ENCODE measurements at regions not wholly inside any gene's neighbourhood (a gene's known extent, or its start where the extent isn't known, plus 50 kb on each side); places are given as distances from the start of the nearest gene placed in this dataset.

DNA sequence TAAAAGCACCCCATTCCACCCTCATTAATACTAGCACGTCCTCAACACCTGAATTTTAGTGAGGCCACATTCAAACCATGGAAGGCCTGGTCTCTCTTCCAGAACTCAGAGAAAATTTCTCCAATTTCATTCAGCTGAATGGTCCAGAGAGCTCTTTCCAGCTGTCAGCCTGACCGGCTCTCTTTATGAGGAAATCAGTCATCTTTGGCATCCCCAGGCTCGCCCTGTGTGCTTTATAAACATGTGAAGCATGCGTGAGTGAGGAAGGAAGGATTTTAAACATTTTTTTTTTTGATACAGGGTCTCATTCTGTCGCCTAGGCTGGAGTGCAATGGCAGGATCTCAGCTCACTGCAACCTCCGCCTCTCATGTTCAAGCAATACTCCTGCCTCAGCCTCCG, 1812.9 kb upstream of the TENM3 start:
- Histone ChIP-seq H3K4me1 (ENCODE audit: insufficient read depth, low read length) (no peaks in the 10 kb centered on the region), H3K9me3 (ENCODE audit: insufficient read depth, low read depth, low read length) (no peaks in the 10 kb centered on the region), H3K27me3 (ENCODE audit: insufficient read depth, low read length) (no peaks in the 10 kb centered on the region), H3K4me3 (ENCODE audit: insufficient read depth, low read depth, low read length) (no peak overlapping the region), H3K4me2 (ENCODE audit: low read length) (no peak overlapping the region), H4K20me1 (ENCODE audit: insufficient read depth, low read length) (no peaks in the 10 kb centered on the region), H3K9ac (ENCODE audit: low read length) (no peak overlapping the region), H3K79me2 (ENCODE audit: insufficient read depth, low read length) (no peaks in the 10 kb centered on the region), H3K27ac (ENCODE audit: low read depth, low read length) (no peak overlapping the region), H3K36me3 (ENCODE audit: insufficient read depth, low read length) (no peaks in the 10 kb centered on the region), H2AFZ (ENCODE audit: low read depth, low read length) (no peak overlapping the region)
- Mint-ChIP-seq H3K4me3 (ENCODE audit: unreplicated experiment) (no peak overlapping the region), H3K4me1 (ENCODE audit: low read depth, unreplicated experiment) (peaks cover 3% of the 10 kb centered on the region), H3K36me3 (ENCODE audit: low read depth, unreplicated experiment) (no peaks in the 10 kb centered on the region), H3K9me3 (ENCODE audit: unreplicated experiment) (no peaks in the 10 kb centered on the region), H3K27ac (ENCODE audit: unreplicated experiment) (no peak overlapping the region), H3K27me3 (ENCODE audit: low read depth, unreplicated experiment) (no peaks in the 10 kb centered on the region)
- no peak for FAIRE-seq
- DNase-seq (ENCODE audit: low read depth), result no peak
- TF ChIP-seq CTCF (IDR thresholded peaks at IDR 0.05; ENCODE audit: insufficient read depth, low read depth, low read length) (no peak), EZH2 (IDR thresholded peaks at IDR 0.05; ENCODE audit: insufficient read depth, low read length) (no peak)

DNA sequence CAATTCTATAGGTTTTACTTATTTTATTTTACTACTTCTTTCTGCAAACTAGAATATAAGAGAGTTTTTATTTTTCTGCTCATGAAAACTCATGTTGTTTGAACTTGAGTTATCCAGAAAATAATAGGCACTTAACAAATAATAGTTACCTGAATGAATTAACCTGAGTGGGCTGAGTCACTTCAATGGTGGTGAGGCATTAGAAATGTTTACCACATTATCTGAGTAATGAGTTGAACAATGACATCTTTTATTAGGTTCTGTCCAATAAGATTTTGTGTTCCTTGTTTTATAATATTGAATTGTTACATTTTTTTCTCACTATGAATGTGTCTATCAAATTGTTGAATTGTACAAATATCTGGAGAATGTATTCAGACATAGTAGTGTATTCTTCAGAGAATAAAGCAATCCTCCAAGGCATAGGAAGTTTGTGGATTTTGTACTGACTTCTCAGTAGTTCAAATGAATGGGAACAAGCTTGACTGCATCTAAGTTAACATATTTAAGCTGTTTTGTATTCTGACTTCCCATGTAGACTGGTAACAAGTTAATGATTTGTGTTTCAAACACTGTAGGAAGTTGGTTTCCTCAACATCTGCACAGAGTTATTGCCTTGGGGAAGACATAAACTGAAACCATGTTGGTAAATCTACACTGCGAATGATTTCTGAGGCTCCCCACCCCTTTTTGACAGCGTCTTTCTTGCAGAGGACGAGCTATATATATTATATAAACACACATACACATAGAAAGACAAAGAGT, 1808.9 kb upstream of the TENM3 start:
- Histone ChIP-seq H2AFZ (ENCODE audit: low read depth, low read length) (no peak overlapping the region), H3K27ac (ENCODE audit: low read depth, low read length) (no peak overlapping the region), H3K4me1 (ENCODE audit: insufficient read depth, low read length) (no peaks in the 10 kb centered on the region), H3K9me3 (ENCODE audit: insufficient read depth, low read depth, low read length) (no peaks in the 10 kb centered on the region), H3K27me3 (ENCODE audit: insufficient read depth, low read length) (no peaks in the 10 kb centered on the region), H3K4me2 (ENCODE audit: low read length) (no peak overlapping the region), H3K79me2 (ENCODE audit: insufficient read depth, low read length) (no peaks in the 10 kb centered on the region), H3K4me3 (ENCODE audit: insufficient read depth, low read depth, low read length) (no peak overlapping the region), H3K9ac (ENCODE audit: low read length) (no peak overlapping the region), H4K20me1 (ENCODE audit: insufficient read depth, low read length) (no peaks in the 10 kb centered on the region), H3K36me3 (ENCODE audit: insufficient read depth, low read length) (no peaks in the 10 kb centered on the region)
- Mint-ChIP-seq H3K36me3 (ENCODE audit: low read depth, unreplicated experiment) (no peaks in the 10 kb centered on the region), H3K4me3 (ENCODE audit: unreplicated experiment) (no peak overlapping the region), H3K9me3 (ENCODE audit: unreplicated experiment) (no peaks in the 10 kb centered on the region), H3K27ac (ENCODE audit: unreplicated experiment) (no peak overlapping the region), H3K4me1 (ENCODE audit: low read depth, unreplicated experiment) (peaks cover 6% of the 10 kb centered on the region), H3K27me3 (ENCODE audit: low read depth, unreplicated experiment) (no peaks in the 10 kb centered on the region)
- TF ChIP-seq EZH2 (IDR thresholded peaks at IDR 0.05; ENCODE audit: insufficient read depth, low read length), result no peak
- no peak for TF ChIP-seq CTCF (IDR thresholded peaks at IDR 0.05; ENCODE audit: insufficient read depth, low read depth, low read length)
- DNase-seq (ENCODE audit: low read depth) (no peak), FAIRE-seq (no peak)

- Histone ChIP-seq H2AFZ (ENCODE audit: low read depth, low read length) (no peak overlapping the region), H3K9me3 (ENCODE audit: insufficient read depth, low read depth, low read length) (no peaks in the 10 kb centered on the region), H3K4me2 (ENCODE audit: low read length) (no peak overlapping the region), H3K27ac (ENCODE audit: low read depth, low read length) (no peak overlapping the region), H3K4me1 (ENCODE audit: insufficient read depth, low read length) (no peaks in the 10 kb centered on the region), H4K20me1 (ENCODE audit: insufficient read depth, low read length) (no peaks in the 10 kb centered on the region), H3K4me3 (ENCODE audit: insufficient read depth, low read depth, low read length) (no peak overlapping the region), H3K79me2 (ENCODE audit: insufficient read depth, low read length) (no peaks in the 10 kb centered on the region), H3K27me3 (ENCODE audit: insufficient read depth, low read length) (no peaks in the 10 kb centered on the region), H3K36me3 (ENCODE audit: insufficient read depth, low read length) (no peaks in the 10 kb centered on the region), H3K9ac (ENCODE audit: low read length) (no peak overlapping the region)
- no peaks in the 10 kb centered on the region for H3K9me3 Mint-ChIP-seq (ENCODE audit: unreplicated experiment)
- peaks cover 6% of the 10 kb centered on the region for H3K4me1 Mint-ChIP-seq (ENCODE audit: low read depth, unreplicated experiment)
- TF ChIP-seq CTCF (IDR thresholded peaks at IDR 0.05; ENCODE audit: insufficient read depth, low read depth, low read length) (no peak), EZH2 (IDR thresholded peaks at IDR 0.05; ENCODE audit: insufficient read depth, low read length) (no peak)
- H3K27ac Mint-ChIP-seq (ENCODE audit: unreplicated experiment), result no peak overlapping the region
- FAIRE-seq (no peak), DNase-seq (ENCODE audit: low read depth) (no peak)
- no peaks in the 10 kb centered on the region for H3K27me3 Mint-ChIP-seq (ENCODE audit: low read depth, unreplicated experiment)
- H3K4me3 Mint-ChIP-seq (ENCODE audit: unreplicated experiment), result no peak overlapping the region
- no peaks in the 10 kb centered on the region for H3K36me3 Mint-ChIP-seq (ENCODE audit: low read depth, unreplicated experiment)
Measured at GRCh38 chr4:180436361-180436760, 1806.8 kb upstream of the TENM3 start.
